ENCODE measurements at regions not wholly inside any gene's neighbourhood (a gene's known extent, or its start where the extent isn't known, plus 50 kb on each side); places are given as distances from the start of the nearest gene placed in this dataset.
"Not testable (repeated sequence)": the region's sequence is repeated elsewhere in the genome, so short reads cannot be mapped to it uniquely, and the experiment has no call there.

GRCh38 chr4:127015667-127016117 is 617.1 kb upstream of the INTU start:
- DNase-seq, result no peak
- POLR2A ChIA-PET, result no interaction called here

DNA sequence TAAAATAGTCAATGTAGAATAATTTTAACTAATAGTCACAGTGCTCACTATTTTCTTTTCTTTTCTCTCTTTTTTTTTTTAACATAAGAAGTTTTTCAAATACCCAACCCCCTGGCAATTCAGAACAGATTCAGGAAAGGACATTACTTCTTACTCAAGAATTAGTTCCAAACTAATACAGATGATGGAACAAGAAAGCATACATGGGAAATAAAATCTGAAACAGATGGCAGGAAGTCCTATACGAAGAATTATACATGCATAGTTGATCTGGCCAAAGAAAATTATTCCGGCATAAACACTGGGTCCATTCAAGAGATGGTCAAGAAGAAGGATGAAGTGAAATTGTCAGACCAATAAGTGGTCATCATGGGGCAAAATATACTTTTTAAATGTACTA is 614.4 kb upstream of the INTU start:
- H3K4me3 Mint-ChIP-seq, result no peak overlapping the region
- no peaks in the 10 kb centered on the region for H3K4me1 Mint-ChIP-seq
- ATAC-seq (ENCODE audit: low read depth) (no peak), DNase-seq (no peak)
- Histone ChIP-seq H3K4me3 (ENCODE audit: control extremely low read depth in 1 of 5, extremely low read depth in 1 of 5, insufficient read depth in 1 of 5, low read depth in 2 of 5, low read length in 4 of 5) (no peak overlapping the region), H3K9ac (ENCODE audit: low read length) (no peak overlapping the region), H3K9me3 (ENCODE audit: control extremely low read depth in 1 of 3, control insufficient read depth in 2 of 3, insufficient read depth in 1 of 3, low read length in 2 of 3) (no peaks in the 10 kb centered on the region), H3K79me2 (ENCODE audit: control insufficient read depth, insufficient read depth, low read length) (no peaks in the 10 kb centered on the region), H2AFZ (ENCODE audit: insufficient read depth, low read depth, low read length, poor library complexity, severe bottlenecking) (no peak overlapping the region), H4K20me1 (ENCODE audit: control insufficient read depth, insufficient read depth, low read length, poor library complexity, severe bottlenecking) (no peaks in the 10 kb centered on the region), H3K27me3 (replicated peaks in 1 of 4; ENCODE audit: control extremely low read depth in 1 of 4, control insufficient read depth in 3 of 4, insufficient read depth in 4 of 4, low read length in 3 of 4) (no peaks in the 10 kb centered on the region), H3K4me1 (ENCODE audit: control insufficient read depth in 2 of 2, insufficient read depth in 2 of 2, low read length in 2 of 2) (no peaks in the 10 kb centered on the region), H3K36me3 (replicated peaks in 1 of 2; ENCODE audit: control extremely low read depth in 1 of 2, control insufficient read depth in 1 of 2, extremely low read depth in 1 of 2, insufficient read depth in 2 of 2, low read length in 1 of 2) (no peaks in the 10 kb centered on the region), H3K27ac (ENCODE audit: low read length in 2 of 2) (no peak overlapping the region), H3K4me2 (replicated peaks; ENCODE audit: low read depth, low read length, poor library complexity, severe bottlenecking) (no peak overlapping the region)
- intact Hi-C loops (cut with micrococcal nuclease), result no loop called here
- no peak overlapping the region for H3K27ac Mint-ChIP-seq
- no peaks in the 10 kb centered on the region for H3K9me3 Mint-ChIP-seq (ENCODE audit: insufficient read depth)
- ChIA-PET POLR2A (no interaction called here), CTCF (no interaction called here)
- TF ChIP-seq EZH2 (IDR thresholded peaks at IDR 0.05; ENCODE audit: borderline replicate concordance, insufficient read depth, low read depth, low read length, poor library complexity, severe bottlenecking) (no peak), CTCF (IDR thresholded peaks at IDR 0.05) (no peak)
- 91% methylated on average over 2 of the region's 2 CpGs for WGBS (ENCODE audit: insufficient coverage)
- H3K27me3 Mint-ChIP-seq, result no peaks in the 10 kb centered on the region

More at GRCh38 chr4:127015667-127016117, 617.1 kb upstream of the INTU start:
- no peaks in the 10 kb centered on the region for H3K9me3 ChIP-seq (ENCODE audit: control extremely low read depth in 1 of 3, control insufficient read depth in 2 of 3, insufficient read depth in 1 of 3, low read length in 2 of 3)
- no peak overlapping the region for H3K9ac ChIP-seq (ENCODE audit: low read length)
- H3K27ac ChIP-seq (ENCODE audit: low read length in 2 of 2), result no peak overlapping the region
- H3K4me3 ChIP-seq (ENCODE audit: control extremely low read depth in 1 of 5, extremely low read depth in 1 of 5, insufficient read depth in 1 of 5, low read depth in 2 of 5, low read length in 4 of 5), result no peak overlapping the region
- intact Hi-C loops (cut with micrococcal nuclease), result no loop called here
- no peaks in the 10 kb centered on the region for H3K79me2 ChIP-seq (ENCODE audit: control insufficient read depth, insufficient read depth, low read length)
- no peak overlapping the region for H3K4me3 Mint-ChIP-seq
- H3K27ac Mint-ChIP-seq, result no peak overlapping the region
- TF ChIP-seq EZH2 (IDR thresholded peaks at IDR 0.05; ENCODE audit: borderline replicate concordance, insufficient read depth, low read depth, low read length, poor library complexity, severe bottlenecking) (no peak), CTCF (IDR thresholded peaks at IDR 0.05) (no peak)
- no peak overlapping the region for H3K4me2 ChIP-seq (replicated peaks; ENCODE audit: low read depth, low read length, poor library complexity, severe bottlenecking)
- no peaks in the 10 kb centered on the region for H3K27me3 ChIP-seq (replicated peaks in 1 of 4; ENCODE audit: control extremely low read depth in 1 of 4, control insufficient read depth in 3 of 4, insufficient read depth in 4 of 4, low read length in 3 of 4)
- H3K36me3 ChIP-seq (replicated peaks in 1 of 2; ENCODE audit: control extremely low read depth in 1 of 2, control insufficient read depth in 1 of 2, extremely low read depth in 1 of 2, insufficient read depth in 2 of 2, low read length in 1 of 2), result no peaks in the 10 kb centered on the region
- 51% methylated on average over 3 of the region's 5 CpGs for WGBS (ENCODE audit: insufficient coverage)
- H4K20me1 ChIP-seq (ENCODE audit: control insufficient read depth, insufficient read depth, low read length, poor library complexity, severe bottlenecking), result no peaks in the 10 kb centered on the region
- CTCF ChIA-PET, result no interaction called here
- no peaks in the 10 kb centered on the region for H3K27me3 Mint-ChIP-seq
- ATAC-seq (ENCODE audit: low read depth), result no peak
- no peak overlapping the region for H2AFZ ChIP-seq (ENCODE audit: insufficient read depth, low read depth, low read length, poor library complexity, severe bottlenecking)
- no peaks in the 10 kb centered on the region for H3K9me3 Mint-ChIP-seq (ENCODE audit: insufficient read depth)
- no peaks in the 10 kb centered on the region for H3K4me1 ChIP-seq (ENCODE audit: control insufficient read depth in 2 of 2, insufficient read depth in 2 of 2, low read length in 2 of 2)
- no peaks in the 10 kb centered on the region for H3K4me1 Mint-ChIP-seq

DNA sequence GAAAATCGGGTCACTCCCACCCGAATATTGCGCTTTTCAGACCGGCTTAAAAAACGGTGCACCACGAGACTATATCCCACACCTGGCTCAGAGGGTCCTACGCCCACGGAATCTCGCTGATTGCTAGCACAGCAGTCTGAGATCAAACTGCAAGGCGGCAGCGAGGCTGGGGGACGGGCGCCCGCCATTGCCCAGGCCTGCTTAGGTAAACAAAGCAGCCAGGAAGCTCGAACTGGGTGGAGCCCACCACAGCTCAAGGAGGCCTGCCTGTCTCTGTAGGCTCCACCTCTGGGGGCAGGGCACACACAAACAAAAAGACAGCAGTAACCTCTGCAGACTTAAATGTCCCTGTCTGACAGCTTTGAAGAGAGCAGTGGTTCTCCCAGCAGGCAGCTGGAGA is 611.9 kb upstream of the INTU start:
- POLR2A ChIA-PET; H3K9ac ChIP-seq (ENCODE audit: low read length); H3K4me2 ChIP-seq (replicated peaks; ENCODE audit: low read depth, low read length, poor library complexity, severe bottlenecking); H3K9me3 Mint-ChIP-seq (ENCODE audit: insufficient read depth); H3K27me3 Mint-ChIP-seq; H2AFZ ChIP-seq (ENCODE audit: insufficient read depth, low read depth, low read length, poor library complexity, severe bottlenecking); H3K27ac ChIP-seq (ENCODE audit: low read length in 2 of 2); intact Hi-C loops (cut with micrococcal nuclease); H3K79me2 ChIP-seq (ENCODE audit: control insufficient read depth, insufficient read depth, low read length); H3K27me3 ChIP-seq (replicated peaks in 1 of 4; ENCODE audit: control extremely low read depth in 1 of 4, control insufficient read depth in 3 of 4, insufficient read depth in 4 of 4, low read length in 3 of 4); H3K9me3 ChIP-seq (ENCODE audit: control extremely low read depth in 1 of 3, control insufficient read depth in 2 of 3, insufficient read depth in 1 of 3, low read length in 2 of 3); H3K4me1 Mint-ChIP-seq; H3K4me3 ChIP-seq (ENCODE audit: control extremely low read depth in 1 of 5, extremely low read depth in 1 of 5, insufficient read depth in 1 of 5, low read depth in 2 of 5, low read length in 4 of 5); H4K20me1 ChIP-seq (ENCODE audit: control insufficient read depth, insufficient read depth, low read length, poor library complexity, severe bottlenecking); H3K4me1 ChIP-seq (ENCODE audit: control insufficient read depth in 2 of 2, insufficient read depth in 2 of 2, low read length in 2 of 2); H3K4me3 Mint-ChIP-seq; CTCF ChIA-PET; H3K27ac Mint-ChIP-seq; ATAC-seq (ENCODE audit: low read depth); H3K36me3 ChIP-seq (replicated peaks in 1 of 2; ENCODE audit: control extremely low read depth in 1 of 2, control insufficient read depth in 1 of 2, extremely low read depth in 1 of 2, insufficient read depth in 2 of 2, low read length in 1 of 2); DNase-seq: not testable (repeated sequence)
- 89% methylated on average over 6 of the region's 15 CpGs for WGBS (ENCODE audit: insufficient coverage)

Data from B cell (primary cell).